DND-41 (cell line): ENCODE measurements at regions not wholly inside any gene's neighbourhood (a gene's known extent, or its start where the extent isn't known, plus 50 kb on each side); places are given as distances from the start of the nearest gene placed in this dataset.

ENCODE experiments used
- EZH2 ChIP-seq: IDR thresholded peaks from 3 replicates; pipeline ENCODE4 v1.6.1; 2012; ENCODE audit warnings: borderline replicate concordance, low read depth, mild to moderate bottlenecking, moderate library complexity, low read length, inconsistent platforms; ENCODE audit not compliant: severe bottlenecking
- TF ChIP-seq, protein P1 (sequence below): IDR thresholded peaks from 2 replicates; pipeline ENCODE4 v1.5.1; 2012; ENCODE audit warnings: borderline replicate concordance, low read length, moderate library complexity, mild to moderate bottlenecking; ENCODE audit not compliant: poor library complexity, severe bottlenecking; ENCODE audit errors: extremely low read depth

- TF ChIP-seq, protein P1, sequence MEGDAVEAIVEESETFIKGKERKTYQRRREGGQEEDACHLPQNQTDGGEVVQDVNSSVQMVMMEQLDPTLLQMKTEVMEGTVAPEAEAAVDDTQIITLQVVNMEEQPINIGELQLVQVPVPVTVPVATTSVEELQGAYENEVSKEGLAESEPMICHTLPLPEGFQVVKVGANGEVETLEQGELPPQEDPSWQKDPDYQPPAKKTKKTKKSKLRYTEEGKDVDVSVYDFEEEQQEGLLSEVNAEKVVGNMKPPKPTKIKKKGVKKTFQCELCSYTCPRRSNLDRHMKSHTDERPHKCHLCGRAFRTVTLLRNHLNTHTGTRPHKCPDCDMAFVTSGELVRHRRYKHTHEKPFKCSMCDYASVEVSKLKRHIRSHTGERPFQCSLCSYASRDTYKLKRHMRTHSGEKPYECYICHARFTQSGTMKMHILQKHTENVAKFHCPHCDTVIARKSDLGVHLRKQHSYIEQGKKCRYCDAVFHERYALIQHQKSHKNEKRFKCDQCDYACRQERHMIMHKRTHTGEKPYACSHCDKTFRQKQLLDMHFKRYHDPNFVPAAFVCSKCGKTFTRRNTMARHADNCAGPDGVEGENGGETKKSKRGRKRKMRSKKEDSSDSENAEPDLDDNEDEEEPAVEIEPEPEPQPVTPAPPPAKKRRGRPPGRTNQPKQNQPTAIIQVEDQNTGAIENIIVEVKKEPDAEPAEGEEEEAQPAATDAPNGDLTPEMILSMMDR, result no peak
- TF ChIP-seq EZH2, result no peak
Measured at GRCh38 chr13:78862446-78862845, 203.5 kb upstream of the OBI1 start.
